IPS DF 6.9 (cell line): ENCODE measurements at regions not wholly inside any gene's neighbourhood (a gene's known extent, or its start where the extent isn't known, plus 50 kb on each side); places are given as distances from the start of the nearest gene placed in this dataset.

ENCODE experiments used
- DNase-seq: peaks from one replicate; pipeline ENCODE4 v3.0.0-alpha.2; 2013; ENCODE audit warnings: low read depth, low spot score
- H3K27ac ChIP-seq: one replicate; pipeline ENCODE4 v1.5.1; 2013; ENCODE audit warnings: low read length, control low read depth
- H3K27me3 ChIP-seq: 2 replicates; pipeline ENCODE4 v1.6.1; 2013; ENCODE audit warnings: mild to moderate bottlenecking, low read length; ENCODE audit not compliant: control insufficient read depth, insufficient read depth
- H3K36me3 ChIP-seq: 2 replicates; pipeline ENCODE4 v1.6.1; 2013; ENCODE audit warnings: low read length; ENCODE audit not compliant: control insufficient read depth, insufficient read depth
- H3K4me1 ChIP-seq: 2 replicates; pipeline ENCODE4 v1.6.1; 2013; ENCODE audit warnings: low read length; ENCODE audit not compliant: control insufficient read depth, insufficient read depth
- H3K4me3 ChIP-seq: 2 replicates; pipeline ENCODE4 v1.5.1; 2013; ENCODE audit warnings: mild to moderate bottlenecking, low read length
- H3K9me3 ChIP-seq: 2 replicates; pipeline ENCODE4 v1.6.1; 2013; ENCODE audit warnings: low read length, inconsistent platforms; ENCODE audit not compliant: control insufficient read depth, insufficient read depth
- WGBS: extraction: QIAGEN DNeasy Blood & Tissue Kit; methylation state at CpG from one replicate; pipeline ENCODE4 v1.1.7; 2013; ENCODE audit warnings: mixed read lengths, missing lambda C conversion rate; ENCODE audit not compliant: insufficient read length, insufficient coverage; 5-methylcytosine and 5-hydroxymethylcytosine counted together

- no peak overlapping the region for H3K4me3 ChIP-seq
- DNase-seq, result no peak
- no peaks in the 10 kb centered on the region for H3K27me3 ChIP-seq
- no peaks in the 10 kb centered on the region for H3K4me1 ChIP-seq
- WGBS, result no CpG with 5 or more reads among the region's 3 CpGs
- H3K9me3 ChIP-seq, result no peaks in the 10 kb centered on the region
- no peak overlapping the region for H3K27ac ChIP-seq
- H3K36me3 ChIP-seq, result no peaks in the 10 kb centered on the region
These were observed 1069.4 kb upstream of the ADGRL2 start for GRCh38 chr1:80731241-80731894.

- WGBS, result no CpG with 5 or more reads among the region's 2 CpGs
These were observed 1078.1 kb upstream of the ADGRL2 start for GRCh38 chr1:80722611-80723010.

GRCh38 chr1:80706526-80706925, 1094.2 kb upstream of the ADGRL2 start:
- WGBS, result no CpG with 5 or more reads among the region's 1 CpG

More at GRCh38 chr1:80722611-80723010, 1078.1 kb upstream of the ADGRL2 start:
- Histone ChIP-seq H3K4me3 (no peak overlapping the region), H3K27ac (no peak overlapping the region), H3K36me3 (no peaks in the 10 kb centered on the region), H3K4me1 (no peaks in the 10 kb centered on the region), H3K9me3 (no peaks in the 10 kb centered on the region), H3K27me3 (no peaks in the 10 kb centered on the region)
- no peak for DNase-seq

GRCh38 chr1:80678438-80678837, 1122.3 kb upstream of the ADGRL2 start:
- no CpG with 5 or more reads among the region's 5 CpGs for WGBS

More at GRCh38 chr1:80706526-80706925, 1094.2 kb upstream of the ADGRL2 start:
- H3K9me3 ChIP-seq, result no peaks in the 10 kb centered on the region
- no peaks in the 10 kb centered on the region for H3K27me3 ChIP-seq
- no peak for DNase-seq
- no peaks in the 10 kb centered on the region for H3K4me1 ChIP-seq
- H3K36me3 ChIP-seq, result no peaks in the 10 kb centered on the region
- H3K27ac ChIP-seq, result no peak overlapping the region
- no peak overlapping the region for H3K4me3 ChIP-seq

GRCh38 chr1:80675454-80675853, 1125.3 kb upstream of the ADGRL2 start:
- Histone ChIP-seq H3K27me3 (no peaks in the 10 kb centered on the region), H3K27ac (no peak overlapping the region), H3K4me1 (no peaks in the 10 kb centered on the region), H3K9me3 (no peaks in the 10 kb centered on the region), H3K36me3 (no peaks in the 10 kb centered on the region), H3K4me3 (no peak overlapping the region)
- no peak for DNase-seq
- no CpG with 5 or more reads among the region's 3 CpGs for WGBS

More at GRCh38 chr1:80678438-80678837, 1122.3 kb upstream of the ADGRL2 start:
- no peak for DNase-seq
- H3K27ac ChIP-seq, result no peak overlapping the region
- no peak overlapping the region for H3K4me3 ChIP-seq
- H3K27me3 ChIP-seq, result no peaks in the 10 kb centered on the region
- no peaks in the 10 kb centered on the region for H3K4me1 ChIP-seq
- H3K36me3 ChIP-seq, result no peaks in the 10 kb centered on the region
- H3K9me3 ChIP-seq, result no peaks in the 10 kb centered on the region

DNA sequence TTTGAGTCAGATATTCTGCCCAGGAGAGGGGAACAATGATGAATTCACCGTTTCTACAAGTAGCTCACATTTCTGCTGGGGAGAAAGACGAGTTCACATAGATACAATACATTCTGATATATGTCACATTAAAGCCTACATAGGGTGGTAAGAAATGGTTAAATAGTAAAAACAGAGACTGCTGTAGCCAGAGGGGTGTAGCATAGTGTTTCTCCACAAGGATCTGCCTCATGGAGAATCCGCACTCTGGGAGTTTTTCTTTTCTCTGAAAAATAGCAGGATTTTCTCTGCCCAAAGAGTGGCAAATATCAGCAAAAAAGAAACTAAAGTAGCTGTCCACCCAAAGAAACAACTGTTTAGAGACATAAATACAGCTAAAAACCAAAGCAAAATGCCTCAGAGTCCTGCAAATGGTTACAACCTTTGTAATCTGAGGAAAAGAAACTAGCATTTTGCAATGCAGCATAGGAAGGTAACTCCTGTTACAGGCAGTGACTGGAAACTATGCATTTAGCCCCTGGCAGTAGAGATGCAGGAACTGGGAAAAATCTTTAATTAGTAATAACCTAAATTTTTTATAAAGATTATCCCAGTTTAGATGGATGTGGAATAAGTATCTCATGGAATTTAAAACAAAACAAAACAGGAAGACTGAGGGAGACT, 1126.7 kb upstream of the ADGRL2 start:
- DNase-seq, result no peak
- Histone ChIP-seq H3K4me1 (no peaks in the 10 kb centered on the region), H3K9me3 (no peaks in the 10 kb centered on the region), H3K27ac (no peak overlapping the region), H3K27me3 (no peaks in the 10 kb centered on the region), H3K4me3 (no peak overlapping the region), H3K36me3 (no peaks in the 10 kb centered on the region)
- no CpG with 5 or more reads among the region's 3 CpGs for WGBS

DNA sequence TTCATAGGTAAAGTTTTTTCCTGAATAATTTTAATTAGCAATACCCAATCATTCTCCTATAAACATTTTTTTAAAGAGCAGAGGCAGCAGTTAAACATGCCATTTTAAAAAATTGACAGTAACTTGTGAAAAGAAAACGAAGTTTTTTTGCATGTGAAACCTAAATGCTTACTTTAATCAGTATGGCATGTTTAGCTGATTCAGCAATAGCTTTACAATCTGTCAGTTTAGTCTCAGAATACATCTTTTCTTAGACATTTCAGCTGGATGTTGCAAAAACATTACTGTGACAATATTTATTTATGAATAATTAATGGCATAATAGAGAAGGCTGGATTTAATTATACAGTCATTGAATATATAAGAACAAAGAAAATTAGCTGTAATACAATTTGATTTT, 1132.4 kb upstream of the ADGRL2 start:
- Histone ChIP-seq H3K36me3 (no peaks in the 10 kb centered on the region), H3K4me3 (no peak overlapping the region), H3K27ac (no peak overlapping the region), H3K27me3 (no peaks in the 10 kb centered on the region), H3K9me3 (no peaks in the 10 kb centered on the region), H3K4me1 (no peaks in the 10 kb centered on the region)
- DNase-seq, result no peak
- no CpG with 5 or more reads among the region's 1 CpG for WGBS

- no peaks in the 10 kb centered on the region for H3K4me1 ChIP-seq
- H3K36me3 ChIP-seq, result no peaks in the 10 kb centered on the region
- H3K4me3 ChIP-seq, result no peak overlapping the region
- no peaks in the 10 kb centered on the region for H3K9me3 ChIP-seq
- DNase-seq, result no peak
- H3K27ac ChIP-seq, result no peak overlapping the region
- no peaks in the 10 kb centered on the region for H3K27me3 ChIP-seq
These were observed 1134.7 kb upstream of the ADGRL2 start for GRCh38 chr1:80666073-80666472.

- Histone ChIP-seq H3K9me3 (no peaks in the 10 kb centered on the region), H3K27me3 (no peaks in the 10 kb centered on the region), H3K4me1 (no peaks in the 10 kb centered on the region), H3K4me3 (no peak overlapping the region), H3K36me3 (no peaks in the 10 kb centered on the region), H3K27ac (no peak overlapping the region)
- WGBS, result no CpG with 5 or more reads among the region's 5 CpGs
- DNase-seq, result no peak
These were observed 1141.6 kb upstream of the ADGRL2 start for GRCh38 chr1:80659161-80659560.

- Histone ChIP-seq H3K27me3 (no peaks in the 10 kb centered on the region), H3K4me1 (no peaks in the 10 kb centered on the region), H3K4me3 (no peak overlapping the region), H3K9me3 (no peaks in the 10 kb centered on the region), H3K36me3 (no peaks in the 10 kb centered on the region), H3K27ac (no peak overlapping the region)
- no CpG with 5 or more reads among the region's 1 CpG for WGBS
- no peak for DNase-seq
These were observed 1143.0 kb upstream of the ADGRL2 start for GRCh38 chr1:80657707-80658106.
